NCI-H2107 (cell line): ENCODE measurements at regions not wholly inside any gene's neighbourhood (a gene's known extent, or its start where the extent isn't known, plus 50 kb on each side); places are given as distances from the start of the nearest gene placed in this dataset.

ENCODE experiments used
- DNase-seq: peaks from one replicate; lab custom pipeline; 2025; lab: John Stamatoyannopoulos, UW

GRCh38 chr2:215769246-215769645 lies 244.1 kb downstream of the MREG start:
- no peak for DNase-seq

- DNase-seq = no peak
Measured at GRCh38 chr2:215767625-215768024, 245.7 kb downstream of the MREG start.

- DNase-seq = no peak
Measured at GRCh38 chr2:215765729-215766360, 247.5 kb downstream of the MREG start.

GRCh38 chr2:215764441-215765048 lies 248.8 kb downstream of the MREG start:
- no peak for DNase-seq

GRCh38 chr2:215760557-215760956 lies 252.8 kb downstream of the MREG start:
- no peak for DNase-seq

GRCh38 chr2:215760091-215760490 lies 253.3 kb downstream of the MREG start:
- DNase-seq = no peak

GRCh38 chr2:215758691-215759090 lies 254.7 kb downstream of the MREG start:
- no peak for DNase-seq

- no peak for DNase-seq
Measured at GRCh38 chr2:215756346-215756730, 257.0 kb downstream of the MREG start.

GRCh38 chr2:215755641-215756345 lies 257.6 kb downstream of the MREG start:
- no peak for DNase-seq

GRCh38 chr2:215754546-215754945 lies 258.8 kb downstream of the MREG start:
- no peak for DNase-seq

GRCh38 chr2:215753808-215754207 lies 259.5 kb downstream of the MREG start:
- no peak for DNase-seq

- no peak for DNase-seq
Measured at GRCh38 chr2:215752991-215753390, 260.4 kb downstream of the MREG start.

GRCh38 chr2:215752436-215752835 lies 260.9 kb downstream of the MREG start:
- no peak for DNase-seq

GRCh38 chr2:215751911-215752272 lies 261.5 kb downstream of the MREG start:
- DNase-seq = no peak

- no peak for DNase-seq
Measured at GRCh38 chr2:215751200-215751910, 262.0 kb downstream of the MREG start.

- no peak for DNase-seq
Measured at GRCh38 chr2:215750763-215751162, 262.6 kb downstream of the MREG start.

- DNase-seq = no peak
Measured at GRCh38 chr2:215749092-215749957, 264.0 kb downstream of the MREG start.

GRCh38 chr2:215748446-215748845 lies 264.9 kb downstream of the MREG start:
- no peak for DNase-seq

GRCh38 chr2:215746887-215747615 lies 266.3 kb downstream of the MREG start:
- DNase-seq = no peak

- DNase-seq = no peak
Measured at GRCh38 chr2:215746226-215746886, 267.0 kb downstream of the MREG start.

GRCh38 chr2:215745331-215745730 lies 268.0 kb downstream of the MREG start:
- DNase-seq = no peak
